Stimulated activated CD8-positive, alpha-beta memory T cell treated with anti-CD3 and anti-CD28 coated beads, Interleukin-12 subunit alpha, Interleukin-12 subunit beta, amount 100 ng/mL, for 4 hours (primary cell): ENCODE measurements at regions not wholly inside any gene's neighbourhood (a gene's known extent, or its start where the extent isn't known, plus 50 kb on each side); places are given as distances from the start of the nearest gene placed in this dataset.

ENCODE experiments used
- DNase-seq: peaks from one replicate; pipeline ENCODE4 v3.0.0-alpha.2; 2020; ENCODE audit warnings: low read depth

- no peak for DNase-seq
These were observed 210.4 kb downstream of the ALDH8A1 start for GRCh38 chr6:134739299-134740026.

- no peak for DNase-seq
These were observed 211.6 kb downstream of the ALDH8A1 start for GRCh38 chr6:134738211-134738885.

GRCh38 chr6:134735461-134735860 lies 214.4 kb downstream of the ALDH8A1 start:
- no peak for DNase-seq

GRCh38 chr6:134734312-134734869 lies 215.5 kb downstream of the ALDH8A1 start:
- DNase-seq = no peak

GRCh38 chr6:134733801-134734200 lies 216.1 kb downstream of the ALDH8A1 start:
- DNase-seq = no peak

GRCh38 chr6:134732763-134733162 lies 217.1 kb downstream of the ALDH8A1 start:
- no peak for DNase-seq

GRCh38 chr6:134731615-134732014 lies 218.3 kb downstream of the ALDH8A1 start:
- no peak for DNase-seq

- no peak for DNase-seq
These were observed 219.9 kb downstream of the ALDH8A1 start for GRCh38 chr6:134730013-134730412.

- no peak for DNase-seq
These were observed 220.3 kb downstream of the ALDH8A1 start for GRCh38 chr6:134729561-134729960.

- no peak for DNase-seq
These were observed 222.8 kb downstream of the ALDH8A1 start for GRCh38 chr6:134727081-134727480.

- DNase-seq = no peak
These were observed 224.3 kb downstream of the ALDH8A1 start for GRCh38 chr6:134725590-134725989.

GRCh38 chr6:134724771-134725340 lies 225.0 kb downstream of the ALDH8A1 start:
- no peak for DNase-seq

GRCh38 chr6:134723081-134723871 lies 226.6 kb downstream of the ALDH8A1 start:
- no peak for DNase-seq

GRCh38 chr6:134722200-134722870 lies 227.6 kb downstream of the ALDH8A1 start:
- DNase-seq = no peak

- no peak for DNase-seq
These were observed 228.9 kb downstream of the ALDH8A1 start for GRCh38 chr6:134721060-134721405.

- no peak for DNase-seq
These were observed 229.4 kb downstream of the ALDH8A1 start for GRCh38 chr6:134720353-134721059.

GRCh38 chr6:134719911-134720310 lies 230.0 kb downstream of the ALDH8A1 start:
- DNase-seq = no peak

GRCh38 chr6:134719286-134719685 lies 230.6 kb downstream of the ALDH8A1 start:
- no peak for DNase-seq

GRCh38 chr6:134714679-134715078 lies 235.2 kb downstream of the ALDH8A1 start:
- DNase-seq = no peak

GRCh38 chr6:134714113-134714512 lies 235.8 kb downstream of the ALDH8A1 start:
- DNase-seq = no peak

- DNase-seq = no peak
These were observed 237.6 kb downstream of the ALDH8A1 start for GRCh38 chr6:134712311-134712710.
